KMS-11 (cell line): ENCODE measurements at regions not wholly inside any gene's neighbourhood (a gene's known extent, or its start where the extent isn't known, plus 50 kb on each side); places are given as distances from the start of the nearest gene placed in this dataset.

Experiments
- H2AFZ ChIP-seq: fragments of 200-600 bp; sonication (generic); 2 replicates; pipeline ENCODE4 v1.6.1; 2016; ENCODE audit warnings: antibody characterized with exemption, mixed run types, low read depth
- H3K27ac ChIP-seq: fragments of 200-600 bp; sonication (generic); 2 replicates; pipeline ENCODE4 v1.6.1; 2016; ENCODE audit warnings: mild to moderate bottlenecking, mixed run types
- H3K27me3 ChIP-seq: fragments of 200-600 bp; sonication (generic); 2 replicates; pipeline ENCODE4 v1.6.1; 2017; ENCODE audit warnings: mild to moderate bottlenecking, low read depth, mixed run types, moderate library complexity; ENCODE audit not compliant: insufficient read depth
- H3K36me3 ChIP-seq: fragments of 200-600 bp; sonication (generic); 2 replicates; pipeline ENCODE4 v1.6.1; 2017; ENCODE audit warnings: mild to moderate bottlenecking, mixed run types; ENCODE audit not compliant: insufficient read depth
- H3K4me1 ChIP-seq: fragments of 200-600 bp; sonication (generic); 2 replicates; pipeline ENCODE4 v1.6.1; 2016; ENCODE audit warnings: mild to moderate bottlenecking, low read depth, mixed run types; ENCODE audit not compliant: poor library complexity, severe bottlenecking
- H3K4me2 ChIP-seq: fragments of 200-600 bp; sonication (generic); 2 replicates; pipeline ENCODE4 v1.7.0; 2016; ENCODE audit warnings: mild to moderate bottlenecking, mixed run types
- H3K4me3 ChIP-seq: fragments of 200-600 bp; sonication (generic); IDR thresholded peaks from 2 replicates; pipeline ENCODE4 v1.6.1; 2017; ENCODE audit warnings: low read depth, low read length, mixed read lengths; ENCODE audit not compliant: insufficient read depth
- H3K79me2 ChIP-seq: fragments of 200-600 bp; sonication (generic); 2 replicates; pipeline ENCODE4 v1.6.1; 2016; ENCODE audit warnings: low read depth, mixed run types; ENCODE audit not compliant: insufficient read depth
- H3K9ac ChIP-seq: fragments of 200-600 bp; sonication (generic); 2 replicates; pipeline ENCODE4 v1.6.1; 2016; ENCODE audit warnings: mild to moderate bottlenecking, mixed run types
- H4K20me1 ChIP-seq: fragments of 200-600 bp; sonication (generic); 2 replicates; pipeline ENCODE4 v1.6.1; 2016; ENCODE audit warnings: mild to moderate bottlenecking, mixed run types; ENCODE audit not compliant: insufficient read depth
- TF ChIP-seq, protein P1 (sequence below): fragments of 200-600 bp; sonication (generic); conservative IDR thresholded peaks from 2 replicates; pipeline ENCODE4 v1.6.1; 2017; ENCODE audit warnings: low read depth, mild to moderate bottlenecking, antibody characterized with exemption, low read length, moderate library complexity, mixed read lengths

DNA sequence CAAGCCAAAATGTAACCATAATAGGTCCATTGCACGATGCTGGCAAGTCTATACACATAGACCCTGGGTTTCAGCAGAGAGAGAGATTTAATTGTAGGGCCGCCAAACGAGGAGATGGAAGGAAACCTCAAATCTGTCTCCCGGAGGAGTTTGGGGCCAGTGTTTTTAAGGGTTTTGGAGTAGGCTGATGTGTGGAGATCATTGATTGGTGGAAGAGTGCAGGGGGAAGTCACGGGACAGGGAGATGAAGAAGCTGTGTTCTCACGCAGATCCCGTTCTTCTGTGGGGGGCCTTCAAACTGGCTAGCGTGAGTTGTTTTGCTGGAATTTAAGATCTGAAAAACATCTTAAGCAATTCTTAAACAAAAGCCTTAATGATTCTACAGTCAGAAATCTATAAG, 84.8 kb downstream of the KATNIP start:
- H3K4me3 ChIP-seq: no peak overlapping the region
- TF ChIP-seq, protein P1, sequence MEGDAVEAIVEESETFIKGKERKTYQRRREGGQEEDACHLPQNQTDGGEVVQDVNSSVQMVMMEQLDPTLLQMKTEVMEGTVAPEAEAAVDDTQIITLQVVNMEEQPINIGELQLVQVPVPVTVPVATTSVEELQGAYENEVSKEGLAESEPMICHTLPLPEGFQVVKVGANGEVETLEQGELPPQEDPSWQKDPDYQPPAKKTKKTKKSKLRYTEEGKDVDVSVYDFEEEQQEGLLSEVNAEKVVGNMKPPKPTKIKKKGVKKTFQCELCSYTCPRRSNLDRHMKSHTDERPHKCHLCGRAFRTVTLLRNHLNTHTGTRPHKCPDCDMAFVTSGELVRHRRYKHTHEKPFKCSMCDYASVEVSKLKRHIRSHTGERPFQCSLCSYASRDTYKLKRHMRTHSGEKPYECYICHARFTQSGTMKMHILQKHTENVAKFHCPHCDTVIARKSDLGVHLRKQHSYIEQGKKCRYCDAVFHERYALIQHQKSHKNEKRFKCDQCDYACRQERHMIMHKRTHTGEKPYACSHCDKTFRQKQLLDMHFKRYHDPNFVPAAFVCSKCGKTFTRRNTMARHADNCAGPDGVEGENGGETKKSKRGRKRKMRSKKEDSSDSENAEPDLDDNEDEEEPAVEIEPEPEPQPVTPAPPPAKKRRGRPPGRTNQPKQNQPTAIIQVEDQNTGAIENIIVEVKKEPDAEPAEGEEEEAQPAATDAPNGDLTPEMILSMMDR: no peak
- no peaks in the 10 kb centered on the region for H3K36me3 ChIP-seq
- no peaks in the 10 kb centered on the region for H3K79me2 ChIP-seq
- H3K9ac ChIP-seq: no peak overlapping the region
- no peak overlapping the region for H3K27ac ChIP-seq
- no peaks in the 10 kb centered on the region for H4K20me1 ChIP-seq
- no peaks in the 10 kb centered on the region for H3K27me3 ChIP-seq
- H3K4me1 ChIP-seq: no peaks in the 10 kb centered on the region
- H2AFZ ChIP-seq: no peak overlapping the region
- no peak overlapping the region for H3K4me2 ChIP-seq

DNA sequence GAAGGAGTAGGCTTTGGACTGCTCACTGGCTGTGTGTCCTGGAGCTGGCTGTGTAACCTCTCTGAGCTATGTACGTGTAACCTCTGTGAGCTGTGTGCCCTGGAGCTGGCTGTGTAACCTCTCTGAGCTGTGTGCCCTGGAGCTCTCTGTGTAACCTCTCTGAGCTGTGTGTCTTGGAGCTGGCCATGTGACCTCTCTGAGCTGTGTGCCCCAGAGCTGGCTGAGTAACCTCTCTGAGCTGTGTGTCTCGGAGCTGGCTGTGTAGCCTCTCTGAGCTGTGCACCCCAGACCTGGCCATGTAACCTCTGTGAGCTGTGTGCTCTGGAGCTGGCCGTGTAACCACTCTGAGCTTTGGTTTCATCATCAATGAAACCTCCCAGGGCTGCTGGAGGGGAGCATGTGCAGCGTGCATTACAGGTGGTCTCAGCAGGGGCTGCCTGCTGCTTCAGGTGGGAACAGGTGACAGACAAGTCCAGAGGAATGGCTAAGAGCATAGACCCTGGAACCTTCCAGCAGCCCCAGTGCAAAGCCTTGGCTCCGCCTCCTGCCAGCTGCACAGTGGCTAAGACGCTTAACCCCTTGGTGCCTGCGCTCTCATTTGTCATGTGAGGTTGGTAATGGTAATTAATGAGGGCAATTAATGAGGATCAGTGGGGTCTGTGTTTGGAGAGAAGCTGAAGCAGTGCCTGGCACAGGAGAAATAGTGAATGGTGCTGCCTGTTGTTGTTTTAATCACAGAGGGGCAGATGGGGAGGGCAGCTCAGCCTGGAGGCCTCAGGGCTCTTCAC, 86.7 kb downstream of the KATNIP start:
- no peak overlapping the region for H3K4me3 ChIP-seq
- H3K27ac ChIP-seq: no peak overlapping the region
- H3K4me1 ChIP-seq: no peaks in the 10 kb centered on the region
- no peak overlapping the region for H3K4me2 ChIP-seq
- H3K36me3 ChIP-seq: no peaks in the 10 kb centered on the region
- no peaks in the 10 kb centered on the region for H3K27me3 ChIP-seq
- TF ChIP-seq, protein P1: no peak
- no peaks in the 10 kb centered on the region for H3K79me2 ChIP-seq
- H3K9ac ChIP-seq: no peak overlapping the region
- no peaks in the 10 kb centered on the region for H4K20me1 ChIP-seq
- H2AFZ ChIP-seq: no peak overlapping the region

DNA sequence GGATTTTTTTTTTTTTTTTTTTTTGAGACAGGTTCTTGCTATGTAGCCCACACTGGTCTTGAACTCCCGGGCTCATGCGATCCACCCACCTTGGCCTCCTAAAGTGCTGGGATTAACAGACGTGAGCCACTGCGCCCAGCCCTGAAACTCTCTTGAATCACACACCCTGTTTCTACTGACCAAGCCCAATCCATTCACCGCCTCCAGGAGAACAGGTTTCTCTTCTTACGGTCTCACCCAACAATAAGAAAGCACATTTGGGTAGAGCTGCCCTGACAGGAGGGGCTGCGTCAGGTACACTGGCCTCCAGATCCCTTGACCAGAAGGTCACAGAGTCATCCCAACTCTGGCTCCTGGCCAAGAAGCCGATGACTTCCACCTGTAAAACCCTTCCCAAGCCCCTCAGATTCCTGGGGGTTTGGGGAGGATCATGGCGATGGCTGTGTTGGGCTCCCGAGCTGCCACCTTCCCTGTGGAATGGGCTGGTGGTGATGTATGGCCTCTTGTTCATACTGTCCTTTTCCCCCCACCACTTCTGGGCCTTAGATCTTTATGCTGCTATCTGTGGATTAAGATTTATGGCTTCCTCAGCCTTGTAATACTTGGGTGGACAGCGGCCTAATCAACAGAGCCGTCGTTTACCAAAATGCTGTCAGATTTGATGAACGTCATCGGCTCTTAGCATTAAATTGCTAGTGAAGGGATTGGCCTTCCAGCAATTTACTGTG, 89.1 kb downstream of the KATNIP start:
- Histone ChIP-seq H3K79me2 (no peaks in the 10 kb centered on the region), H3K4me3 (no peak overlapping the region), H3K4me2 (no peak overlapping the region), H4K20me1 (no peaks in the 10 kb centered on the region), H3K9ac (no peak overlapping the region), H3K36me3 (no peaks in the 10 kb centered on the region), H3K4me1 (no peaks in the 10 kb centered on the region), H2AFZ (no peak overlapping the region), H3K27ac (no peak overlapping the region), H3K27me3 (no peaks in the 10 kb centered on the region)
- TF ChIP-seq, protein P1: no peak

DNA sequence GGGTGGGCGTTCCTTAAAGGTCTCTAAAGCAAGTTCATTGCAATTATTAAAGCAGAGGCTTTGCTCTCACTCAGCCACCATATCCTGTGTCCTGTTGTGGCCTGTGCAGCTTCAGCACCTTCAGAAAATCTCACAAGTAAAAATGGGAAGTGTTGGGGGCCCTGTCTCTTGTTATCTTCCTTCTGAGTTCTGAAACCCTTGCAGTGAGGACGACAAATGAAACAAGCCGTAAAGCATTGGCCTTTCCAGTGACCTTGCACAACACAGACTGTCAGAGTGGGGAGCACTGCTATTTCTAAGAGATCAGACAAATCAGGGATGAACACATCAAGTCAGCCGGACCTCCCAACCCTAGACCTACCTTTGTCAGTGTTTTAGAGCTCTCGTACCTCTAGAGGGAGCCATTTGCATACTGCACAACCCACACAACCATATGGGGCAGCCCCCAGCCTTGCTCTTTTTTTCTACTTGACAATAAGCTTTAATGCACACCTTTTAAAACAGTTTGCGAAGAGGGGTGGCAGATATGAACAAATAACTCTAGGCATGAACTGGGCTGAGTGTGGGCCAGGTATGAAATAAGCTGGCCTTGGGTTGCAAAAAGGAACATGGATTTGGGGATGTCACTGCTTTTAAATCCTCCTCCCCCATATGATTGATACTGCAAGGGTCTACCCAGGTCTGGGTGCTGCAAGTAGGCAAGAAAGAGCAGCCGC, 89.8 kb downstream of the KATNIP start:
- no peak overlapping the region for H2AFZ ChIP-seq
- H3K4me1 ChIP-seq: no peaks in the 10 kb centered on the region

More for the DNA sequence above, 89.8 kb downstream of the KATNIP start:
- Histone ChIP-seq H3K27ac (no peak overlapping the region), H3K36me3 (no peaks in the 10 kb centered on the region), H3K4me3 (no peak overlapping the region), H3K79me2 (no peaks in the 10 kb centered on the region), H3K27me3 (no peaks in the 10 kb centered on the region), H3K4me2 (no peak overlapping the region), H4K20me1 (no peaks in the 10 kb centered on the region), H3K9ac (no peak overlapping the region)
- TF ChIP-seq, protein P1: peak; percentile 89
